Type B pancreatic cell (in vitro differentiated cells): ENCODE measurements at regions not wholly inside any gene's neighbourhood (a gene's known extent, or its start where the extent isn't known, plus 50 kb on each side); places are given as distances from the start of the nearest gene placed in this dataset.
"Not testable (repeated sequence)": the region's sequence is repeated elsewhere in the genome, so short reads cannot be mapped to it uniquely, and the experiment has no call there.

Source experiments
- DNase-seq: peaks from one replicate; pipeline ENCODE4 v3.0.0; 2021; ENCODE audit warnings: mixed read lengths; ENCODE audit not compliant: unreplicated experiment; ENCODE audit errors: extremely low spot score
- H3K27ac Mint-ChIP-seq: 2 replicates; pipeline ENCODE4 v1.8.0; 2021; ENCODE audit warnings: mild to moderate bottlenecking, mixed read lengths
- H3K27me3 Mint-ChIP-seq: 2 replicates; pipeline ENCODE4 v1.8.0; 2021; ENCODE audit warnings: mixed read lengths
- H3K36me3 Mint-ChIP-seq: 2 replicates; pipeline ENCODE4 v1.8.0; 2021; ENCODE audit warnings: mixed read lengths
- H3K4me1 Mint-ChIP-seq: one replicate; pipeline ENCODE4 v1.8.0; 2021; ENCODE audit warnings: mixed read lengths; ENCODE audit not compliant: unreplicated experiment
- H3K4me3 Mint-ChIP-seq: 2 replicates; pipeline ENCODE4 v1.8.0; 2021; ENCODE audit warnings: mild to moderate bottlenecking, mixed read lengths
- H3K9me3 Mint-ChIP-seq: 2 replicates; pipeline ENCODE4 v1.8.0; 2021; ENCODE audit warnings: mixed read lengths
- CTCF ChIP-seq: fragments of 200-600 bp; sonication (generic); conservative IDR thresholded peaks from 2 replicates; pipeline ENCODE4 v1.5.0; 2021; ENCODE audit warnings: antibody characterized with exemption, mild to moderate bottlenecking

- DNase-seq = no peak
- H3K27me3 Mint-ChIP-seq = no peaks in the 10 kb centered on the region
- no peak overlapping the region for H3K4me3 Mint-ChIP-seq
- TF ChIP-seq CTCF = no peak
- H3K36me3 Mint-ChIP-seq = no peaks in the 10 kb centered on the region
- H3K4me1 Mint-ChIP-seq = no peaks in the 10 kb centered on the region
- no peaks in the 10 kb centered on the region for H3K9me3 Mint-ChIP-seq
- no peak overlapping the region for H3K27ac Mint-ChIP-seq
Measured at GRCh38 chr4:94014484-94015136, 186.1 kb downstream of the ATOH1 start.

- no peak for DNase-seq
- H3K4me1 Mint-ChIP-seq = no peaks in the 10 kb centered on the region
- H3K9me3 Mint-ChIP-seq = no peaks in the 10 kb centered on the region
- no peaks in the 10 kb centered on the region for H3K27me3 Mint-ChIP-seq
- no peak overlapping the region for H3K27ac Mint-ChIP-seq
- H3K36me3 Mint-ChIP-seq = no peaks in the 10 kb centered on the region
- no peak for TF ChIP-seq CTCF
- no peak overlapping the region for H3K4me3 Mint-ChIP-seq
Measured at GRCh38 chr4:94015956-94016355, 187.4 kb downstream of the ATOH1 start.

DNA sequence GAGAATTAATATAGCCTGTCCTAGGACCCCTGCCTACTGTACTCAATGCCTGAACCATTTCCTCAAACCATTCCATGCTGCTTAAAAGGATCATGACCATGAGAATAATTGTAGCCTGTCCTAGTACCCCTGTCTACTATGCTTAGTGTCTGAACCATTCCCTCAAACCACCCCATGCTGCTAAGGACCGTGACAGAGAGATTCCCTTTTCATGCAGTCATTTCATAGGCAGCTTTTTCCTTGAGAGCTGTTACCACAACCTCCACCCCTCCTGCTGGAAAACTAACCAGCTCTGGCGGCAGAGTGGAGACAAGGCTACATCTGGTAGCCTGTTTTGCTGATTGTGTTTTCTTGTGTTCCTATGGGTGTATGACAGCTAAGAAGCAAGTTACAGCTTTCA is 174.9 kb upstream of the SMARCAD1 start:
- H3K36me3 Mint-ChIP-seq = no peaks in the 10 kb centered on the region
- no peak for DNase-seq
- H3K27me3 Mint-ChIP-seq = no peaks in the 10 kb centered on the region
- TF ChIP-seq CTCF = no peak
- peaks cover 6% of the 10 kb centered on the region for H3K4me1 Mint-ChIP-seq
- H3K9me3 Mint-ChIP-seq = no peaks in the 10 kb centered on the region
- no peak overlapping the region for H3K27ac Mint-ChIP-seq
- no peak overlapping the region for H3K4me3 Mint-ChIP-seq

GRCh38 chr4:94036964-94037363 is 170.7 kb upstream of the SMARCAD1 start:
- no peak overlapping the region for H3K4me3 Mint-ChIP-seq
- no peak for TF ChIP-seq CTCF
- H3K36me3 Mint-ChIP-seq = no peaks in the 10 kb centered on the region
- DNase-seq = no peak
- no peaks in the 10 kb centered on the region for H3K9me3 Mint-ChIP-seq
- no peaks in the 10 kb centered on the region for H3K27me3 Mint-ChIP-seq
- peaks cover 6% of the 10 kb centered on the region for H3K4me1 Mint-ChIP-seq
- no peak overlapping the region for H3K27ac Mint-ChIP-seq

GRCh38 chr4:94038195-94038594 is 169.5 kb upstream of the SMARCAD1 start:
- no peaks in the 10 kb centered on the region for H3K36me3 Mint-ChIP-seq
- H3K4me3 Mint-ChIP-seq = no peak overlapping the region
- no peaks in the 10 kb centered on the region for H3K9me3 Mint-ChIP-seq
- no peaks in the 10 kb centered on the region for H3K4me1 Mint-ChIP-seq
- no peak for TF ChIP-seq CTCF
- no peak overlapping the region for H3K27ac Mint-ChIP-seq
- H3K27me3 Mint-ChIP-seq = no peaks in the 10 kb centered on the region
- DNase-seq = no peak

GRCh38 chr4:94039226-94039625 is 168.4 kb upstream of the SMARCAD1 start:
- TF ChIP-seq CTCF = no peak

DNA sequence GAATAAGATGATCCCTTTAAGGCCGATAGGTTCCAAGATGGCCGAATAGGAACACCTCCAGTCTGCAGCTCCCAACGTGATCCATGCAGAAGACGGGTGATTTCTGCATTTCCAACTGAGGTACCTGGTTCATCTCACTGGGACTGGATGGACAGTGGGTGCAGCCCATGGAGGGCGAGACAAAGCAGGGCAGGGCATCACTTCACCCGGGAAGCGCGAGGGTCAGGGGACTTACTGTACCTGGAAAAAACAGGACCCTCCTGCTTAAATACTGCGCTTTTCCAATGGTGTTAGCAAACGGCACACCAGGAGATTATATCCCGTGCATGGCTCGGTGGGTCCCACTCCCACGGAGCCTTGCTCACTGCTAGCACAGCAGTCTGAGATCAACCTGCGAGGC is 163.2 kb upstream of the SMARCAD1 start:
- not testable (repeated sequence) for H3K4me3 Mint-ChIP-seq, H3K9me3 Mint-ChIP-seq, H3K4me1 Mint-ChIP-seq, H3K36me3 Mint-ChIP-seq, DNase-seq, H3K27me3 Mint-ChIP-seq, H3K27ac Mint-ChIP-seq

More at GRCh38 chr4:94039226-94039625, 168.4 kb upstream of the SMARCAD1 start:
- Mint-ChIP-seq H3K9me3 (no peaks in the 10 kb centered on the region), H3K27me3 (no peaks in the 10 kb centered on the region), H3K36me3 (no peaks in the 10 kb centered on the region), H3K4me1 (no peaks in the 10 kb centered on the region), H3K27ac (no peak overlapping the region), H3K4me3 (no peak overlapping the region)
- no peak for DNase-seq
